Ascending aorta (tissue), 2 donors: ENCODE measurements at regions not wholly inside any gene's neighbourhood (a gene's known extent, or its start where the extent isn't known, plus 50 kb on each side); places are given as distances from the start of the nearest gene placed in this dataset.
"Not testable (repeated sequence)": the region's sequence is repeated elsewhere in the genome, so short reads cannot be mapped to it uniquely, and the experiment has no call there.

Source experiments
- DNase-seq, 2 donors: peaks; one replicate each; pipeline ENCODE4 v3.0.0-alpha.2; 2019; ENCODE audit warnings: low spot score in 2 of 2
- H3K27ac ChIP-seq, 2 donors: fragments of 200-600 bp; sonication (generic); one replicate each; pipeline ENCODE4 v1.5.1; 2016 to 2017; ENCODE audit warnings: mild to moderate bottlenecking in 1 of 2
- H3K27me3 ChIP-seq: fragments of 200-600 bp; sonication (generic); one replicate; pipeline ENCODE4 v1.5.1; 2017
- H3K36me3 ChIP-seq, 2 donors: fragments of 200-600 bp; sonication (generic); one replicate each; pipeline ENCODE4 v1.5.1; 2016
- H3K4me1 ChIP-seq, 2 donors: fragments of 200-600 bp; sonication (generic); one replicate each; pipeline ENCODE4 v1.5.1; 2016 to 2017; ENCODE audit warnings: mild to moderate bottlenecking in 1 of 2
- H3K4me3 ChIP-seq, 2 donors: fragments of 200-600 bp; sonication (generic); one replicate each; pipeline ENCODE4 v1.5.1; 2016 to 2017; ENCODE audit warnings: mild to moderate bottlenecking in 1 of 2
- H3K9me3 ChIP-seq, 2 donors: fragments of 200-600 bp; sonication (generic); one replicate each; pipeline ENCODE4 v1.5.1; 2016
- intact Hi-C: fragments of 100-400 bp; cut with DNase I; formaldehyde crosslinking; loops from one replicate; pipeline ENCODE4 v1.15.1; 2023
- TF ChIP-seq, protein P1 (sequence below), 3 experiments: fragments of 200-600 bp in 2 of 3; fragments of 450-650 bp in 1 of 3; sonication (generic) in 2 of 3; IDR thresholded peaks; one replicate each; pipeline ENCODE4 v1.5.1; 2016 to 2019; ENCODE audit warnings: antibody characterized with exemption in 3 of 3, mild to moderate bottlenecking in 1 of 3, moderate library complexity in 1 of 3

DNA sequence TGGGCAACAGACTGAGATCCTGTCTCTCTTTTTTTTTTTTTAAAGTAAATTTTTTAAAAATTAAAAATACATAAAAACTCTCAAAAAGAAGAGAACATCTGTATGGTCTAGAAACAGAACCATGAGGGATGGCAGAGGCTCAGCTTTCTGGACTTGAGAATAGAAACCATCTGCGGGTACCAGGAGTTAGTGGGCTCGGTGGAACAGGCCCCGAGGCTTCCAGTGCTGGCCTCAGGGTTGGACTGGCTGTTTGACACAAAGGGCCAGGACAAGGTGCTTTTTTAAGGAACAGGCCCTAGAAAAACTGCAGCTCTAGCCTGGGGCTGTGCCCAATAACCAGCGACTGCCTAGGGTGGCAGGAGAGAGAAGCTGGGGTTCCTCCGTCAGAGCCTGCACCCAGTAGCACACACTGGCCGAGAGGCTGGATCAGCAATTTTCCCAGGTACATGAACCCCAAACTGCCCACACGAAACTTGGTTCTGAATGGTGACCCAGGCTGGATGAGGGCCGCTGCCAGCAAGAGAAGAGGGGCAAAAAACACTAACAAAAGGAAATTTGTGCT, 131.0 kb upstream of the OLIG3 start:
- DNase-seq, result no peak
- TF ChIP-seq, protein P1, sequence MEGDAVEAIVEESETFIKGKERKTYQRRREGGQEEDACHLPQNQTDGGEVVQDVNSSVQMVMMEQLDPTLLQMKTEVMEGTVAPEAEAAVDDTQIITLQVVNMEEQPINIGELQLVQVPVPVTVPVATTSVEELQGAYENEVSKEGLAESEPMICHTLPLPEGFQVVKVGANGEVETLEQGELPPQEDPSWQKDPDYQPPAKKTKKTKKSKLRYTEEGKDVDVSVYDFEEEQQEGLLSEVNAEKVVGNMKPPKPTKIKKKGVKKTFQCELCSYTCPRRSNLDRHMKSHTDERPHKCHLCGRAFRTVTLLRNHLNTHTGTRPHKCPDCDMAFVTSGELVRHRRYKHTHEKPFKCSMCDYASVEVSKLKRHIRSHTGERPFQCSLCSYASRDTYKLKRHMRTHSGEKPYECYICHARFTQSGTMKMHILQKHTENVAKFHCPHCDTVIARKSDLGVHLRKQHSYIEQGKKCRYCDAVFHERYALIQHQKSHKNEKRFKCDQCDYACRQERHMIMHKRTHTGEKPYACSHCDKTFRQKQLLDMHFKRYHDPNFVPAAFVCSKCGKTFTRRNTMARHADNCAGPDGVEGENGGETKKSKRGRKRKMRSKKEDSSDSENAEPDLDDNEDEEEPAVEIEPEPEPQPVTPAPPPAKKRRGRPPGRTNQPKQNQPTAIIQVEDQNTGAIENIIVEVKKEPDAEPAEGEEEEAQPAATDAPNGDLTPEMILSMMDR (IDR thresholded peaks at IDR 0.05), result no peak
- intact Hi-C loops, result no loop called here

DNA sequence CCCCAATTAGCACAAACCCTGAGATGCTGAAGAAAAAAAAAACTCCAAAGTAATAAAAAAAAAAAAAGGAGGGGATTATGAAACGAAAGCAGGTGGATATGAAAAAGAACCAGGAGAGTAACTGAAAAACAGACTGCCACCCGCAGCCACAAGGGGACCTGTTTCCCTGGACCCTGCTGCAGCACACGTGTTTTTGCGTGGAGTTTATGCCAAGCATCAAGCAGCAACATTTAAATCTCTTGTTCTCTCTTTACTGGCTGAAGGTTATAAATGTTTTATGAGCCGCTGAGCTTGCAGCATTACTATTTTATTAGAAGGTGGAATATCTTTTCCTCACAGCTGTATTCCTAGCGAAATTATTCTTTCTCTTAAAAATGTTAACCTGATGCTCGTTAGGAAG, 131.6 kb upstream of the OLIG3 start:
- no peak overlapping the region for H3K27ac ChIP-seq
- no peaks in the 10 kb centered on the region for H3K27me3 ChIP-seq
- no peak overlapping the region for H3K4me3 ChIP-seq
- intact Hi-C loops, result no loop called here
- no peaks in the 10 kb centered on the region for H3K36me3 ChIP-seq
- H3K9me3 ChIP-seq, result no peaks in the 10 kb centered on the region
- H3K4me1 ChIP-seq, result no peaks in the 10 kb centered on the region
- TF ChIP-seq, protein P1 (IDR thresholded peaks at IDR 0.05), result no peak
- DNase-seq, result no peak

More for the DNA sequence above, 131.0 kb upstream of the OLIG3 start:
- H3K4me1 ChIP-seq, result no peaks in the 10 kb centered on the region
- no peaks in the 10 kb centered on the region for H3K27me3 ChIP-seq
- no peaks in the 10 kb centered on the region for H3K9me3 ChIP-seq
- H3K4me3 ChIP-seq, result no peak overlapping the region
- no peak overlapping the region for H3K27ac ChIP-seq
- no peaks in the 10 kb centered on the region for H3K36me3 ChIP-seq

DNA sequence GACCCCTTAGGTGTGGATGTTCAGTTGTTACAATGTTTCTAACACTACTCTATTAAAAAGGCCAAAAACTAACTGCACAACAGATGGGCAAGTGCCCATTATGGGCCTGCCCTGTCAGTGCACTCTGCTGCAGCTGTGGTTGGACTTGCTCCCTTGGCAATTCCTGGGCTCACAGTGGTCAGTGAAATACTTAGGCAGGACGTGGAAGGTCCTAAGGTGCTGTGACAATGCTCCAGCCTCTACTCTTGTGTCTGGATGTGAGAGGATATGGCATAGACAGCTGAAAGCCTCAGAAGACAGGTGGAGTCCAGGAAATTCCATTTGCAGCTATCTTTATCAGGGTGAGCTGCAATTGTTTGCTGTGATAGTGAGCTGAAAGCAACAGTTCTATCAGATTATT, 136.5 kb upstream of the OLIG3 start:
- Histone ChIP-seq H3K27me3 (no peaks in the 10 kb centered on the region), H3K27ac (no peak overlapping the region), H3K4me3 (no peak overlapping the region), H3K36me3 (no peaks in the 10 kb centered on the region), H3K4me1 (no peaks in the 10 kb centered on the region), H3K9me3 (no peaks in the 10 kb centered on the region)
- TF ChIP-seq, protein P1 (IDR thresholded peaks at IDR 0.05), result no peak
- intact Hi-C loops, result no loop called here
- no peak for DNase-seq

DNA sequence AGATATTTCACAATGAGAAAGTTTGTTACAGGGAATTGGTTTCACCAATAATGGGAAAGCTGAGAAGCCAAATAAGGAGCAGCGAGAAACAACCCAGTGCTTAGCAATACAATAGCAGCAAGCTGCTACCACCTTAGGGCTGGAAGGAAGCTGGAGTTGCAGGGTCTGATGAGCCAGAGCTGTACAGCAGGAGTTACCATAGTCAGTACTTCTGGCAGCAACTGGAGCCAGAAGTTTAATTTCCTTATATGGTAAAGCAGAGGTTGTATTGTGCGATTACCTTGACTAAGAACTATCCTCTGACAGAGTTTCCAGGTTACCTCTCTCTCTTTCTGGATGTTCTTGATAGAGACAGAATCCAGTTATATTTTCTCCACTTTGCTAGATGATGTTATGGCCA, 137.1 kb upstream of the OLIG3 start:
- Histone ChIP-seq H3K27me3 (no peaks in the 10 kb centered on the region), H3K9me3 (no peaks in the 10 kb centered on the region), H3K36me3 (no peaks in the 10 kb centered on the region), H3K4me1 (no peaks in the 10 kb centered on the region), H3K4me3 (no peak overlapping the region), H3K27ac (no peak overlapping the region)
- TF ChIP-seq, protein P1 (IDR thresholded peaks at IDR 0.05), result no peak
- DNase-seq, result no peak
- intact Hi-C loops, result no loop called here

DNA sequence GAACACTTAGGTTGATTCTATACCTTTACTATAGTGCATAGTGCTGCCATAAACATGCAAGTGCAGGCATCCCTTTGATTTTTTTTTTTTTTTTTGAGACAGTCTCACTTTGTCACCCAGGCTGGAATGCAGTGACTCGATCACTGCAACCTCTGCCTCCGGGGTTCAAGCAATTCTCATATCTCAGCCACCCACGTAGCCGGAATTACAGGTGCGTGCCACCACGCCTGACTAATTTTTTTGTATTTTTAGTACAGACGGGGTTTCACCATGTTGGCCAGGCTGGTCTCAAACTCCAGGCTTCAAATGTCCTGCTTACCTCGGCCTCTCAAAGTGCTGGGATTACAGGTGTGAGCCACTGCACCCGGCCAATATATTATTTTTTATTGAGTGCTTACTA, 140.0 kb upstream of the OLIG3 start:
- H3K4me3 ChIP-seq, intact Hi-C loops, H3K36me3 ChIP-seq, DNase-seq, H3K9me3 ChIP-seq, H3K4me1 ChIP-seq, H3K27me3 ChIP-seq, H3K27ac ChIP-seq: not testable (repeated sequence)

DNA sequence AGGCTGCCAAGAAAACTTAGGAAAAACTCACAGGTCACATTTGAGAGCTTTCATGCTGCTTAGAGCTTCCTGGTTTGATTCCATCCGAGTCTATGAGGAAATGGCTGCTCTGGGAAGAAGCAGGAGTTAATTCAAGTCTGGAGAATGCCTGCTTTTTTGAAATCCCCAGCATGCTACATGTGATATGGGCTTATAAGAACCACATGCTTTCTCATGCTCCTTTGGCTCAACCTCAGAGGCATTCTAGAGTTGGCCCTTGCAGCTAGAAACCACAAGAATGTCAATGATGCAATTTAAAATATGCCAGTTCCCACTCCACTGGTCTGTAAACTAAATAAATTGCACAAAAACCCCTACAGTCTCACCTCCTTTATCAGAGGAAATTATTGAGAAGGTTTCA, 142.9 kb upstream of the OLIG3 start:
- peaks cover 0 to 4% of the 10 kb centered on the region in 2 donors for H3K4me1 ChIP-seq
- TF ChIP-seq, protein P1 (IDR thresholded peaks at IDR 0.05), result no peak
- no peaks in the 10 kb centered on the region for H3K27me3 ChIP-seq
- no peak for DNase-seq
- H3K36me3 ChIP-seq, result no peaks in the 10 kb centered on the region
- H3K9me3 ChIP-seq, result no peaks in the 10 kb centered on the region
- H3K27ac ChIP-seq, result no peak overlapping the region
- intact Hi-C loops, result loop anchor here (5.0 kb wide), 1 partner anchor 365 kb away; no protein-coding TSS in a partner anchor
- H3K4me3 ChIP-seq, result no peak overlapping the region
